ENCODE measurements at regions not wholly inside any gene's neighbourhood (a gene's known extent, or its start where the extent isn't known, plus 50 kb on each side); places are given as distances from the start of the nearest gene placed in this dataset.

GRCh38 chr7:81529785-81530184 is 240.1 kb downstream of the HGF start:
- DNase-seq (ENCODE audit: low read depth in 2 of 2), result no peak

- no peak for DNase-seq (ENCODE audit: low read depth in 2 of 2)
These were observed 242.2 kb downstream of the HGF start for GRCh38 chr7:81527651-81528050.

- no peak for DNase-seq (ENCODE audit: low read depth in 2 of 2)
These were observed 242.9 kb downstream of the HGF start for GRCh38 chr7:81526971-81527370.

GRCh38 chr7:81525841-81526240 is 244.0 kb downstream of the HGF start:
- no peak for DNase-seq (ENCODE audit: low read depth in 2 of 2)

GRCh38 chr7:81519886-81520285 is 250.0 kb downstream of the HGF start:
- no peak for DNase-seq (ENCODE audit: low read depth in 2 of 2)

- no peak for DNase-seq (ENCODE audit: low read depth in 2 of 2)
These were observed 252.9 kb downstream of the HGF start for GRCh38 chr7:81516898-81517297.

- DNase-seq (ENCODE audit: low read depth in 2 of 2), result no peak
These were observed 254.8 kb downstream of the HGF start for GRCh38 chr7:81515009-81515408.

GRCh38 chr7:81514546-81514945 is 255.3 kb downstream of the HGF start:
- DNase-seq (ENCODE audit: low read depth in 2 of 2), result no peak

- DNase-seq (ENCODE audit: low read depth in 2 of 2), result no peak
These were observed 259.7 kb downstream of the HGF start for GRCh38 chr7:81510122-81510521.

- DNase-seq (ENCODE audit: low read depth in 2 of 2), result no peak
These were observed 262.6 kb downstream of the HGF start for GRCh38 chr7:81507221-81507620.

GRCh38 chr7:81506609-81507008 is 263.2 kb downstream of the HGF start:
- DNase-seq (ENCODE audit: low read depth in 2 of 2), result no peak

GRCh38 chr7:81503771-81504170 is 266.1 kb downstream of the HGF start:
- no peak for DNase-seq (ENCODE audit: low read depth in 2 of 2)

- no peak for DNase-seq (ENCODE audit: low read depth in 2 of 2)
These were observed 266.5 kb downstream of the HGF start for GRCh38 chr7:81503336-81503735.

- no peak for DNase-seq (ENCODE audit: low read depth in 2 of 2)
These were observed 268.6 kb downstream of the HGF start for GRCh38 chr7:81501220-81501619.

- DNase-seq (ENCODE audit: low read depth in 2 of 2), result no peak
These were observed 269.2 kb downstream of the HGF start for GRCh38 chr7:81500631-81501030.

GRCh38 chr7:81499262-81500116 is 270.4 kb downstream of the HGF start:
- no peak for DNase-seq (ENCODE audit: low read depth in 2 of 2)

GRCh38 chr7:81498176-81498575 is 271.7 kb downstream of the HGF start:
- no peak for DNase-seq (ENCODE audit: low read depth in 2 of 2)

GRCh38 chr7:81492910-81493309 is 276.9 kb downstream of the HGF start:
- no peak for DNase-seq (ENCODE audit: low read depth in 2 of 2)

GRCh38 chr7:81492240-81492639 is 277.6 kb downstream of the HGF start:
- no peak for DNase-seq (ENCODE audit: low read depth in 2 of 2)

- no peak for DNase-seq (ENCODE audit: low read depth in 2 of 2)
These were observed 278.3 kb downstream of the HGF start for GRCh38 chr7:81491573-81491972.

GRCh38 chr7:81488210-81488609 is 281.6 kb downstream of the HGF start:
- DNase-seq (ENCODE audit: low read depth in 2 of 2), result no peak

- DNase-seq (ENCODE audit: low read depth in 2 of 2), result no peak
These were observed 282.3 kb downstream of the HGF start for GRCh38 chr7:81487516-81487915.

GRCh38 chr7:81484261-81484660 is 285.6 kb downstream of the HGF start:
- no peak for DNase-seq (ENCODE audit: low read depth in 2 of 2)
